GM12878 (cell line): ENCODE measurements at regions not wholly inside any gene's neighbourhood (a gene's known extent, or its start where the extent isn't known, plus 50 kb on each side); places are given as distances from the start of the nearest gene placed in this dataset.

ENCODE experiments used
- ATAC-seq: fragments of 200-7000 bp; cut with Tn5 transposase; 3 replicates; pipeline ENCODE4 v1.9.1; 2020; ENCODE audit warnings: mild to moderate bottlenecking, moderate library complexity
- BruUV-seq: library from RNA; stranded (reverse); fragments of 400-500 nt; replicated peaks from 2 replicates; lab custom pipeline; 2021; lab: Mats Ljungman, UMichigan
- CTCF ChIA-PET: fragments of 300-600 bp; sonication (Branson Sonifier 250); formaldehyde crosslinking; extraction: SDS; loops from one replicate; lab custom pipeline; 2021; ENCODE audit warnings: inconsistent platforms; lab: Yijun Ruan, JAX
- POLR2A ChIA-PET: fragments of 350-600 bp; formaldehyde crosslinking; extraction: SDS; loops from one replicate; lab custom pipeline; 2021; ENCODE audit warnings: inconsistent platforms; lab: Charles Lee
- RAD21 ChIA-PET: fragments of 300-600 bp; sonication (Branson Sonifier 250); formaldehyde crosslinking; loops from one replicate; lab custom pipeline; 2023; ENCODE audit warnings: antibody characterized with exemption; ENCODE audit not compliant: unreplicated experiment; lab: Charles Lee
- SMC1A ChIA-PET: fragments of 300-600 bp; sonication (Branson Sonifier 250); formaldehyde crosslinking; loops from one replicate; lab custom pipeline; 2023; ENCODE audit not compliant: unreplicated experiment, uncharacterized antibody; lab: Charles Lee
- DNase-seq: peaks from one replicate; pipeline ENCODE4 v3.0.0-alpha.2; 2011; ENCODE audit warnings: low read depth, low spot score
- FAIRE-seq: peaks from 3 replicates; lab custom pipeline; 2011; peaks lifted over from hg19 to GRCh38; lab: Jason Lieb, UNC
- H2AFZ ChIP-seq: 2 replicates; pipeline ENCODE4 v1.6.0; 2011; ENCODE audit warnings: low read depth, low read length, control low read depth; ENCODE audit not compliant: control insufficient read depth
- H3K27ac ChIP-seq: 2 replicates; pipeline ENCODE4 v1.5.1; 2011; ENCODE audit warnings: control low read depth; ENCODE audit not compliant: control insufficient read depth, insufficient read depth
- H3K27me3 ChIP-seq, 2 experiments: replicated peaks in 1 of 2; 2 replicates each; pipeline versions ENCODE4 v1.6.0 to v1.6.1; 2011; ENCODE audit warnings: low read length in 1 of 2; ENCODE audit not compliant: control insufficient read depth in 2 of 2, insufficient read depth in 2 of 2
- H3K36me3 ChIP-seq, 2 experiments: 2 replicates each; pipeline ENCODE4 v1.5.1; 2011; ENCODE audit warnings: low read length in 1 of 2; ENCODE audit not compliant: control insufficient read depth in 2 of 2, insufficient read depth in 2 of 2
- H3K4me1 ChIP-seq: 2 replicates; pipeline ENCODE4 v1.6.1; 2011; ENCODE audit warnings: mild to moderate bottlenecking, low read length, moderate library complexity, mixed read lengths; ENCODE audit not compliant: control insufficient read depth, insufficient read depth
- H3K4me2 ChIP-seq: 2 replicates; pipeline ENCODE4 v1.6.0; 2011; ENCODE audit warnings: control low read depth; ENCODE audit not compliant: control insufficient read depth, insufficient read depth
- H3K4me3 ChIP-seq: fragments of 200-600 bp; sonication (generic); 2 replicates; pipeline ENCODE4 v1.5.1; 2016
- H3K79me2 ChIP-seq: 2 replicates; pipeline ENCODE4 v1.6.0; 2011; ENCODE audit warnings: low read length; ENCODE audit not compliant: control insufficient read depth, insufficient read depth
- H3K9ac ChIP-seq: 2 replicates; pipeline ENCODE4 v1.8.0; 2011; ENCODE audit warnings: low read length, control low read depth, mixed read lengths; ENCODE audit not compliant: control insufficient read depth, insufficient read depth
- H3K9me3 ChIP-seq: replicated peaks from 3 replicates; pipeline ENCODE4 v1.5.1; 2011; ENCODE audit warnings: mild to moderate bottlenecking, low read length; ENCODE audit not compliant: control insufficient read depth, insufficient read depth
- H4K20me1 ChIP-seq: 2 replicates; pipeline ENCODE4 v1.6.0; 2011; ENCODE audit not compliant: control insufficient read depth, insufficient read depth
- NFXL1 ChIP-seq: fragments of 450-650 bp; IDR thresholded peaks from 2 replicates; pipeline ENCODE4 v1.6.1; 2017; ENCODE audit warnings: antibody characterized with exemption, mild to moderate bottlenecking, borderline replicate concordance
- RB1 ChIP-seq: fragments of 450-650 bp; formaldehyde crosslinking; IDR thresholded peaks from 2 replicates; pipeline ENCODE4 v1.6.1; 2017; ENCODE audit warnings: mild to moderate bottlenecking, borderline replicate concordance
- RFX5 ChIP-seq: IDR thresholded peaks from 2 replicates; pipeline ENCODE4 v1.6.1; 2011; ENCODE audit warnings: low read depth, low read length, improper control_type of control experiment
- SP1 ChIP-seq: IDR thresholded peaks from one replicate; pipeline ENCODE4 v1.6.1; 2011; ENCODE audit warnings: low read depth, low read length
- ZNF274 ChIP-seq: IDR thresholded peaks from one replicate; pipeline ENCODE4 v1.8.0; 2011; ENCODE audit not compliant: insufficient read length, insufficient read depth
- WGBS: methylation state at CpG from one replicate; pipeline ENCODE4 v1.1.6; 2016; ENCODE audit warnings: low lambda C conversion rate; ENCODE audit not compliant: insufficient replicate concordance, insufficient coverage; ENCODE audit errors: missing lambda C conversion rate; 5-methylcytosine and 5-hydroxymethylcytosine counted together
- in situ Hi-C: fragments of 300-500 bp; cut with MboI; formaldehyde crosslinking; loops from 9 replicates; pipeline ENCODE4 v1.14.3; 2018; ENCODE audit warnings: mixed read lengths
- intact Hi-C: fragments of 100-400 bp; cut with micrococcal nuclease; formaldehyde crosslinking; loops from one replicate; pipeline ENCODE4 v1.14.2; 2022; ENCODE audit not compliant: unreplicated experiment
- TF ChIP-seq, protein P1 (sequence below): fragments of 450-650 bp; IDR thresholded peaks from 2 replicates; pipeline ENCODE4 v1.6.1; 2018; ENCODE audit warnings: borderline replicate concordance, mild to moderate bottlenecking; ENCODE audit not compliant: partially characterized antibody

GRCh38 chr3:188949996-188950395 lies 221.8 kb upstream of the TPRG1 start:
- no peaks in the 10 kb centered on the region for H4K20me1 ChIP-seq
- H3K27me3 ChIP-seq, result peaks cover 0 to 3% of the 10 kb centered on the region in 2 experiments; a peak in 1 of 4 replicates
- no peaks in the 10 kb centered on the region for H3K36me3 ChIP-seq
- H3K9ac ChIP-seq, result no peak overlapping the region
- intact Hi-C loops, result loop anchor here (10.0 kb wide), 2 partner anchors 195 to 885 kb away; no protein-coding TSS in a partner anchor
- ChIA-PET POLR2A (no interaction called here), RAD21 (no interaction called here), SMC1A (no interaction called here), CTCF (interaction anchor here (1.3 to 13.8 kb wide), 2 partner anchors 1210 to 1213 kb away, joined by 3 to 437 read pairs; no protein-coding TSS in a partner anchor)
- no peak for ATAC-seq
- no peak for FAIRE-seq
- TF ChIP-seq NFXL1, result no peak
- TF ChIP-seq, protein P1, sequence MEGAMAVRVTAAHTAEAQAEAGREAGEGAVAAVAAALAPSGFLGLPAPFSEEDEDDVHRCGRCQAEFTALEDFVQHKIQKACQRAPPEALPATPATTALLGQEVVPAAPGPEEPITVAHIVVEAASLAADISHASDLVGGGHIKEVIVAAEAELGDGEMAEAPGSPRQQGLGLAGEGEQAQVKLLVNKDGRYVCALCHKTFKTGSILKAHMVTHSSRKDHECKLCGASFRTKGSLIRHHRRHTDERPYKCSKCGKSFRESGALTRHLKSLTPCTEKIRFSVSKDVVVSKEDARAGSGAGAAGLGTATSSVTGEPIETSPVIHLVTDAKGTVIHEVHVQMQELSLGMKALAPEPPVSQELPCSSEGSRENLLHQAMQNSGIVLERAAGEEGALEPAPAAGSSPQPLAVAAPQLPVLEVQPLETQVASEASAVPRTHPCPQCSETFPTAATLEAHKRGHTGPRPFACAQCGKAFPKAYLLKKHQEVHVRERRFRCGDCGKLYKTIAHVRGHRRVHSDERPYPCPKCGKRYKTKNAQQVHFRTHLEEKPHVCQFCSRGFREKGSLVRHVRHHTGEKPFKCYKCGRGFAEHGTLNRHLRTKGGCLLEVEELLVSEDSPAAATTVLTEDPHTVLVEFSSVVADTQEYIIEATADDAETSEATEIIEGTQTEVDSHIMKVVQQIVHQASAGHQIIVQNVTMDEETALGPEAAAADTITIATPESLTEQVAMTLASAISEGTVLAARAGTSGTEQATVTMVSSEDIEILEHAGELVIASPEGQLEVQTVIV, result no peak
- TF ChIP-seq SP1, result no peak
- no peak for TF ChIP-seq RB1
- no peak for TF ChIP-seq RFX5
- no peak for TF ChIP-seq ZNF274
- H3K4me1 ChIP-seq, result no peaks in the 10 kb centered on the region
- H3K27ac ChIP-seq, result no peak overlapping the region
- in situ Hi-C loops, result loop anchor here (5.0 kb wide), 1 partner anchor 1208 kb away; no protein-coding TSS in a partner anchor
- H3K9me3 ChIP-seq, result no peaks in the 10 kb centered on the region
- no peak overlapping the region for H3K4me3 ChIP-seq
- no TSS peak for BruUV-seq
- DNase-seq, result no peak
- H3K79me2 ChIP-seq, result no peaks in the 10 kb centered on the region
- 88% methylated on average over 1 of the region's 1 CpG for WGBS
- H2AFZ ChIP-seq, result no peak overlapping the region
- no peak overlapping the region for H3K4me2 ChIP-seq
